DOHH2 (cell line): ENCODE measurements at regions not wholly inside any gene's neighbourhood (a gene's known extent, or its start where the extent isn't known, plus 50 kb on each side); places are given as distances from the start of the nearest gene placed in this dataset.

Experiments used
- CTCF ChIP-seq: fragments of 200-600 bp; sonication (generic); IDR thresholded peaks from one replicate; pipeline ENCODE4 v1.5.1; 2014; ENCODE audit warnings: antibody characterized with exemption, mild to moderate bottlenecking, low read depth, low read length; ENCODE audit not compliant: poor library complexity, severe bottlenecking
- EZH2phosphoT487 ChIP-seq: fragments of 200-600 bp; sonication (generic); IDR thresholded peaks from 2 replicates; pipeline ENCODE4 v1.6.1; 2017; ENCODE audit warnings: borderline replicate concordance, mild to moderate bottlenecking, antibody characterized with exemption, low read length, moderate library complexity, mixed read lengths

- TF ChIP-seq CTCF: no peak
- no peak for TF ChIP-seq EZH2phosphoT487
These were observed 356.2 kb downstream of the HS3ST1 start for GRCh38 chr4:11072463-11072862.
